ENCODE measurements at regions not wholly inside any gene's neighbourhood (a gene's known extent, or its start where the extent isn't known, plus 50 kb on each side); places are given as distances from the start of the nearest gene placed in this dataset.

GRCh38 chr16:86374603-86375130 lies 135.7 kb upstream of the FOXF1 start:
- TF ChIP-seq CTCF (optimal IDR thresholded peaks at IDR 0.05 in 1 of 3, IDR thresholded peaks at IDR 0.05 in 1 of 3, conservative IDR thresholded peaks at IDR 0.05 in 1 of 3; ENCODE audit: extremely low read depth in 1 of 3, insufficient read depth in 2 of 3, low read length in 3 of 3) (no peak), EZH2 (IDR thresholded peaks at IDR 0.05; ENCODE audit: low read length) (no peak)

Measured in keratinocyte (primary cell).